Esophagus muscularis mucosa (tissue), 3 donors: ENCODE measurements at regions not wholly inside any gene's neighbourhood (a gene's known extent, or its start where the extent isn't known, plus 50 kb on each side); places are given as distances from the start of the nearest gene placed in this dataset.

Source experiments
- POLR2A ChIP-seq: fragments of 450-650 bp; IDR thresholded peaks from one replicate; pipeline ENCODE4 v1.6.1; 2017; ENCODE audit warnings: antibody characterized with exemption, moderate library complexity, mild to moderate bottlenecking, low read depth
- POLR2AphosphoS5 ChIP-seq, 2 donors: sonication (generic); formaldehyde crosslinking; IDR thresholded peaks; one replicate each; pipeline ENCODE4 v1.6.1; 2017; ENCODE audit warnings: antibody characterized with exemption in 2 of 2
- TF ChIP-seq, protein P1 (sequence below), 3 experiments: fragments of 200-600 bp in 2 of 3; fragments of 450-650 bp in 1 of 3; sonication (generic) in 2 of 3; IDR thresholded peaks; one replicate each; pipeline ENCODE4 v1.5.1; 2017 to 2019; ENCODE audit warnings: antibody characterized with exemption in 3 of 3, mild to moderate bottlenecking in 2 of 3, moderate library complexity in 1 of 3

DNA sequence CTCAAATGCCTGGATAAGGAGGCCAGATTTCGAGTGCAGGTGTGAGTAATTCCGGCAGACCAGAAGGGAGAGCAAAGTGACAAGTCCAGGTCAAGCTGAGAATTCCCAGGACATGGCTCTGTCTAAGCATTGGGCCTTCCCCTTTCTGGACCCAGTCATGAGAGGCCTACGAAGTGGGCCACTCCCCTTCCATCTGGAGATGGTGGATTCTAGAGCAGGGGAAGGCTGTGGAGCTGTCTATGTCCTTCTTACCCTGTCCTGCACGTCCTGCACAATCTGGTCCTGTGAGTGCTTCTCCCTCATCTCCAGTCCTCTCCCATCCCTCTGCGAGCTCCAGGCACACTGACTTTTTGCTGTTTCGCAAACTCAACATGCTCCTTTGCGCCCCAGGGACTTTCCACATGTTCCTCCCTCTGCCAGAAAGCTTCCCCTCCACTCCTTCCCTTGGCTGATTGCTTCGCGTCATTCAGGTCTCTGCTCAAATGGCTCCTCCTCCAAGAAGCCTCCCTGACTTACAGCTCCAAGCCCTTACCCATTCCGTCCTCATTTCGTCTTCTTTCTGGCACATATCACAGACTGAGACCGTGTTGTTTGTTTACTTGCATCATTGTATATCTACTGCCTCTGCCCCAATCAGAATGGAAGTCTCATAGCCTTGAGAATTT lies 193.2 kb downstream of the URI1 start:
- TF ChIP-seq, protein P1, sequence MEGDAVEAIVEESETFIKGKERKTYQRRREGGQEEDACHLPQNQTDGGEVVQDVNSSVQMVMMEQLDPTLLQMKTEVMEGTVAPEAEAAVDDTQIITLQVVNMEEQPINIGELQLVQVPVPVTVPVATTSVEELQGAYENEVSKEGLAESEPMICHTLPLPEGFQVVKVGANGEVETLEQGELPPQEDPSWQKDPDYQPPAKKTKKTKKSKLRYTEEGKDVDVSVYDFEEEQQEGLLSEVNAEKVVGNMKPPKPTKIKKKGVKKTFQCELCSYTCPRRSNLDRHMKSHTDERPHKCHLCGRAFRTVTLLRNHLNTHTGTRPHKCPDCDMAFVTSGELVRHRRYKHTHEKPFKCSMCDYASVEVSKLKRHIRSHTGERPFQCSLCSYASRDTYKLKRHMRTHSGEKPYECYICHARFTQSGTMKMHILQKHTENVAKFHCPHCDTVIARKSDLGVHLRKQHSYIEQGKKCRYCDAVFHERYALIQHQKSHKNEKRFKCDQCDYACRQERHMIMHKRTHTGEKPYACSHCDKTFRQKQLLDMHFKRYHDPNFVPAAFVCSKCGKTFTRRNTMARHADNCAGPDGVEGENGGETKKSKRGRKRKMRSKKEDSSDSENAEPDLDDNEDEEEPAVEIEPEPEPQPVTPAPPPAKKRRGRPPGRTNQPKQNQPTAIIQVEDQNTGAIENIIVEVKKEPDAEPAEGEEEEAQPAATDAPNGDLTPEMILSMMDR (IDR thresholded peaks at IDR 0.05), result no peak
- TF ChIP-seq POLR2A (no peak), POLR2AphosphoS5 (IDR thresholded peaks at IDR 0.05) (no peak)
